ENCODE measurements at regions not wholly inside any gene's neighbourhood (a gene's known extent, or its start where the extent isn't known, plus 50 kb on each side); places are given as distances from the start of the nearest gene placed in this dataset.

DNA sequence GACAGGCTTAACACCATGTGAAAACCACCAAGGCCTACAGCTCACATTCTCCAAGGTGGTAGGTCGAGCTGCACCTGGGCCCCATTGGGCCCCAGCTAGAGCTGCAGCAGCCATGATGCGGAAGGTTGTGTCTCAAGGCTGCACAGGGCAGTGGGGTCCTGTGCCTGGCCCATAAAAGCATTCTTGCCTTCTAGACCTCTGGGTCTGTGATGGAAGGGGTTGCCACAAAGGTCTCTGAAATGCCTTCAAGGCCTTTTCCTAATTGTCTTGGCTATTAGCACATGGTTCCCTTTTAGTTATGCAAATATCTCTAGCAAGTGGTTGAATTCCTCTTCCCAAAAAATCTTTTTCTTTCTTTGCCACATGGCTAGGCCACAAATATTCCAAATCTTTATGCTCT, 52.5 kb upstream of the C11orf58 start:
- Histone ChIP-seq H3K27me3 (ENCODE audit: control insufficient read depth in 1 of 2, insufficient read depth in 2 of 2, low read length in 2 of 2) (no peaks in the 10 kb centered on the region), H3K4me3 (ENCODE audit: low read depth in 1 of 2, low read length in 2 of 2) (no peak overlapping the region), H3K4me1 (ENCODE audit: control insufficient read depth in 1 of 2, insufficient read depth in 2 of 2, low read length in 2 of 2) (no peaks in the 10 kb centered on the region), H3K9ac (ENCODE audit: low read depth in 1 of 2, low read length in 2 of 2) (no peak overlapping the region), H3K36me3 (ENCODE audit: control insufficient read depth in 1 of 2, insufficient read depth in 2 of 2, low read length in 2 of 2) (no peaks in the 10 kb centered on the region), H3K27ac (ENCODE audit: low read depth, low read length) (no peak overlapping the region), H3K9me3 (ENCODE audit: control insufficient read depth in 1 of 2, low read length in 2 of 2) (no peaks in the 10 kb centered on the region)

DNA sequence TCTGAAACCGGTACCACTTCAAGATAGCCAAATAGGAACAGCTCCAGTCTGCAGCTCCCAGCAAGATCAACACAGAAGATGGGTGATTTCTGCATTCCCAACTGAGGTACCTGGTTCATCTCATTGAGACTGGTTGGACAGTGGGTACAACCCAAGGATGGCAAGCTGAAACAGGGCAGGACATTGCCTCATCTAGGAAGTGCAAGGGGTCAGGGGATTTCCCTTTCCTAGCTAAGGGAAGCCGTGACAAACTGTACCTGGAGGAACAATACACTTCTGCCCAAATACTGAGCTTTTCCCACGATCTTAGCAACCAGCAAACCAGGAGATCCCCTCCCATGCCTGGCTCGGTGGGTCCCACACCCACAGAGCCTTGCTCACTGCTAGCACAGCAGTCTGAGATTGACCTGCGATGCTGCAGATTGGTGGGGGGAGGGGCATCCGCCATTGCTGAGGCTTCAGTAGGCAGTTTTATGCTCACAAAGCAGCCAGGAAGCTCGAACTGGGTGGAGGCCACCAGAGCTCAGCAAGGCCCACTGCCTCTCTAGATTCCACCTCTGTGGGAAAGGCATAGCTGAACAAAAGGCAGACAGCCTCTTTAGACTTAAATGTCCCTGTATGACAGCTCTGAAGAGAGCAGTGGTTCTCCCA, 59.9 kb upstream of the C11orf58 start:
- Histone ChIP-seq H3K36me3 (ENCODE audit: control insufficient read depth in 1 of 2, insufficient read depth in 2 of 2, low read length in 2 of 2) (no peaks in the 10 kb centered on the region), H3K27me3 (ENCODE audit: control insufficient read depth in 1 of 2, insufficient read depth in 2 of 2, low read length in 2 of 2) (no peaks in the 10 kb centered on the region), H3K4me3 (ENCODE audit: low read depth in 1 of 2, low read length in 2 of 2) (no peak overlapping the region), H3K27ac (ENCODE audit: low read depth, low read length) (no peak overlapping the region), H3K4me1 (ENCODE audit: control insufficient read depth in 1 of 2, insufficient read depth in 2 of 2, low read length in 2 of 2) (no peaks in the 10 kb centered on the region), H3K9me3 (ENCODE audit: control insufficient read depth in 1 of 2, low read length in 2 of 2) (peaks cover 0 to 3% of the 10 kb centered on the region in 2 donors), H3K9ac (ENCODE audit: low read depth in 1 of 2, low read length in 2 of 2) (no peak overlapping the region)

DNA sequence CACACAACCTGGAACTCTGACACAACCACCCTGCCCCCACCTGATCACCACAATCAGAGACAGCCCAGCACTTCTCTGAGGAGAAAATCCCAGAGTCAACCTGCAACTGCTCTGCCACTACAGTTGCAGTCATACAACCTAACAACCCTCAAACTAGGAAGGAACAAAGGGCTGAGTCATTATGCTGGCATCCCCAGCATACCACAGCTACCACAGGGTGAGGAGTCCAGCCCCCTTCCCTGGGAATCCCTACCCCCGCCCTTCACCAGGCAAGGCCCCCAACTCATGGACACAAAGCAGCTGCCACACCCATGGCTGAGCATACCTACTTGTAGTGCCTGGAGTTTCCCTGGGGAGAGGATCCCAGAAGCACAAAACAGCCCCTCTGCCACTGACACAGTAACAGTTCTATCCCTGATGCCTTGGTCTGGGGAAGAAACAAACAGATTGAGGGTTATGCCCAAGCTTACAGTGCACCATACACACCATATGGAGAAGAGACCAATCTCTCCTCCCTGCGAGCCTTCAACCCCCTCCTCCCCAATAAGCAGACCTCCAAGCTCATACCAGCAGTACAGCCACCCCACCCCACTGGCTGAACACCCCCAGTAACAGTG, 68.5 kb upstream of the C11orf58 start:
- Histone ChIP-seq H3K27ac (ENCODE audit: low read depth, low read length) (no peak overlapping the region), H3K9ac (ENCODE audit: low read depth in 1 of 2, low read length in 2 of 2) (no peak overlapping the region), H3K36me3 (ENCODE audit: control insufficient read depth in 1 of 2, insufficient read depth in 2 of 2, low read length in 2 of 2) (no peaks in the 10 kb centered on the region), H3K9me3 (ENCODE audit: control insufficient read depth in 1 of 2, low read length in 2 of 2) (no peaks in the 10 kb centered on the region), H3K4me3 (ENCODE audit: low read depth in 1 of 2, low read length in 2 of 2) (no peak overlapping the region), H3K27me3 (ENCODE audit: control insufficient read depth in 1 of 2, insufficient read depth in 2 of 2, low read length in 2 of 2) (no peaks in the 10 kb centered on the region), H3K4me1 (ENCODE audit: control insufficient read depth in 1 of 2, insufficient read depth in 2 of 2, low read length in 2 of 2) (no peaks in the 10 kb centered on the region)

DNA sequence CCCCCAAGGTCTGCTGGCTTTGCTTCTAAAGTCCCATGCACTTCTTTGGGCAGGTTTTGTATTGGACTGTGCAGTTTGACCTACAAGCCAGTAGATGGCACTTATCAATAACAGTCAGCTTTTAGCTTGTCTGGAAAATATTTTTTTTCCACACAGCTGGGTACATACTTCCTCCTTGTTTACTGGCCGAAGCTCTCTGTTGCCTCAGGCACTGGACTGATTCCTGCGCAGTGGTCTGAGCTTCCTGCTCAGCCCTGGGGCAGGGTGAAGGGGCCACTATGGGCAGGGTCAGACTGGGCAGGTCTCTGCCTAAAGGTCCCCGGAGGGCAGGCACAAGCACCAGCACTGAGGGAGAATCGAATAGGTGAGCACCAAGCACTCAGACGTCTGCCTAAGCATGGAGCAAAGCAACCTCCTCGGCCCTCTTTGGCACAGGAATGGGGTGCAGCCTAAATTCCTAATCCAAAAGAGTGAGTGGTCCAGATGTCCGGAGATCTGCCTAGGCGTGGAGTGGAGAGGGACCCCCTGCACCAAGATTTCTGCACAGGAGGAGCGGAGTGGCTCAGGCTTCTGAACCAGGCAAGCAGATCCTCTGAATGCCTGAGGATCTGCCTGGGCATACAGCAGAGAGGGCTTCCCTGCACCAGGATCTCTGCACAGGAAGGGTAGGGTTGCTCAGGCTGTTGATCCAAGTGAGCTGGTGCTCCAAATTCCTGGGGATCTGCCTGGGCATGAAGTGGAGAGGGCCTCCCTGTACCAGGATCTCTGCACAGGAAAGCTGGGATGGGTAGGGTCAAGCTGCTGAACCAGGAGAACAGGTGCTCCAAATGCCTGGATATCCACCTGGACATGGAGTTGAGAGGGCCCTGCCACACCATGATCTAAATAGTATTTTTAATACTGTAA, 105.9 kb upstream of the C11orf58 start:
- no peak overlapping the region for H3K9ac ChIP-seq (ENCODE audit: low read depth in 1 of 2, low read length in 2 of 2)
- H3K27ac ChIP-seq (ENCODE audit: low read depth, low read length) = no peak overlapping the region
- no peaks in the 10 kb centered on the region for H3K27me3 ChIP-seq (ENCODE audit: control insufficient read depth in 1 of 2, insufficient read depth in 2 of 2, low read length in 2 of 2)
- peaks cover 3 to 4% of the 10 kb centered on the region in 2 donors for H3K9me3 ChIP-seq (ENCODE audit: control insufficient read depth in 1 of 2, low read length in 2 of 2)
- no peaks in the 10 kb centered on the region for H3K36me3 ChIP-seq (ENCODE audit: control insufficient read depth in 1 of 2, insufficient read depth in 2 of 2, low read length in 2 of 2)
- no peak overlapping the region for H3K4me3 ChIP-seq (ENCODE audit: low read depth in 1 of 2, low read length in 2 of 2)
- no peaks in the 10 kb centered on the region for H3K4me1 ChIP-seq (ENCODE audit: control insufficient read depth in 1 of 2, insufficient read depth in 2 of 2, low read length in 2 of 2)

DNA sequence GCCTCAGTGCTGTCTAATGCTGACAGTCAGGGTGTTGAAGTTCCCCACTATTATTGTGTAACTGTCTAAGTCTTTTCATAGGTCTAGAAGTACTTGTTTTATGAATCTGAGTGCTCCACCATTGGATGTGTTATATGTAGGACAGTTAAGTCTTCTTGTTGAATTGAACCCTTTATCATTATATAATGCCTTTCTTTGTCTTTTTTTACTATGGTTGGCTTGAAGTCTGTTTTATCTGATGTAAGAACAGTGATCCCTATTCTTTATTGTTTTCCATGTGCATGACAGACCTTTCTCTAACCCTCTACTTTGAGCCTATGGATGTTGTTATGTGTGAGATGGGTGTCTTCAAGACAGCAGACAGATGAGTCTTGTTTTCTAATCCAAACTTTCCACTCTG, 107.8 kb upstream of the C11orf58 start:
- no peak overlapping the region for H3K27ac ChIP-seq (ENCODE audit: low read depth, low read length)
- no peaks in the 10 kb centered on the region for H3K4me1 ChIP-seq (ENCODE audit: control insufficient read depth in 1 of 2, insufficient read depth in 2 of 2, low read length in 2 of 2)
- no peaks in the 10 kb centered on the region for H3K36me3 ChIP-seq (ENCODE audit: control insufficient read depth in 1 of 2, insufficient read depth in 2 of 2, low read length in 2 of 2)
- no peak overlapping the region for H3K9ac ChIP-seq (ENCODE audit: low read depth in 1 of 2, low read length in 2 of 2)
- H3K4me3 ChIP-seq (ENCODE audit: low read depth in 1 of 2, low read length in 2 of 2) = no peak overlapping the region
- H3K9me3 ChIP-seq (ENCODE audit: control insufficient read depth in 1 of 2, low read length in 2 of 2) = peaks cover 0 to 3% of the 10 kb centered on the region in 2 donors
- H3K27me3 ChIP-seq (ENCODE audit: control insufficient read depth in 1 of 2, insufficient read depth in 2 of 2, low read length in 2 of 2) = no peaks in the 10 kb centered on the region

DNA sequence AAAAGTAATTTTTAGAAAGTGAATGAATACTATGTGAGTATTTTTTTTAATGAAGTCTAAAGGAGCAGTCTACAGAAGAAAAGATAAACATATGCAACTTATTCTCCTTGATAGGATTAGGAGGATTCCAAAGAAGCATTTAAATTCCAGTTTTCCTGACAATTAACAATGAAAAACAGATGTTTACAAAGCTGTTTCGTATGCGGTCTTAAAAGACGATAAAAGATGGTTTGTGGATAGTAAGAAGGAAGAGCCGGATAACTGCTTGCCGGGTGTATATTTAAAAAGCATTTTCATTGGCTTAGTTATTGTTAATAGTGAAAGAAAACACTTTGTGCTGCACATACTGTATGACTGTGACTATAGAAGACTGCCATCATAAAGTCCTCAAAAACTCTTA, 120.0 kb upstream of the C11orf58 start:
- no peaks in the 10 kb centered on the region for H3K9me3 ChIP-seq (ENCODE audit: control insufficient read depth in 1 of 2, low read length in 2 of 2)
- H3K9ac ChIP-seq (ENCODE audit: low read depth in 1 of 2, low read length in 2 of 2) = no peak overlapping the region
- H3K36me3 ChIP-seq (ENCODE audit: control insufficient read depth in 1 of 2, insufficient read depth in 2 of 2, low read length in 2 of 2) = no peaks in the 10 kb centered on the region
- H3K4me1 ChIP-seq (ENCODE audit: control insufficient read depth in 1 of 2, insufficient read depth in 2 of 2, low read length in 2 of 2) = peaks cover 0 to 8% of the 10 kb centered on the region in 2 donors
- peaks cover 12 to 16% of the 10 kb centered on the region in 2 donors for H3K27me3 ChIP-seq (ENCODE audit: control insufficient read depth in 1 of 2, insufficient read depth in 2 of 2, low read length in 2 of 2)
- no peak overlapping the region for H3K4me3 ChIP-seq (ENCODE audit: low read depth in 1 of 2, low read length in 2 of 2)
- no peak overlapping the region for H3K27ac ChIP-seq (ENCODE audit: low read depth, low read length)

DNA sequence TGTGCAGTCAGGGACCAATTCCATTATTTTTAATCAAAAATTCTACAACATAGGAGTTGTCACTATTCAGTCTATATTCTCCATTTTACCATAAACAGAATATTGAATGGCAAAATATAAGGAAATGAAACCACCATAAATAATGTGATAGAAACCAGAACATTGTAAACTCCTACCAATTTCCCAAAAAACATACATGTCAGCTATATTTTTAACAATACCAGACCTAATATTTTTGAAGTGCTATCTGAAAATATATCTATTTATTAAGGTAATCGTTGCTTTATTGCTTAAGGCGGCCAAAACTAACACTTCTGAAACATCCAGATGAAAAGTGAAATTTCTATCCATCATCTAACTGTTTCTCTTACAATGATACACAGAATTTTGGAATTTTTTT, 123.0 kb upstream of the C11orf58 start:
- Histone ChIP-seq H3K27ac (ENCODE audit: low read depth, low read length) (no peak overlapping the region), H3K36me3 (ENCODE audit: control insufficient read depth in 1 of 2, insufficient read depth in 2 of 2, low read length in 2 of 2) (no peaks in the 10 kb centered on the region), H3K4me1 (ENCODE audit: control insufficient read depth in 1 of 2, insufficient read depth in 2 of 2, low read length in 2 of 2) (peaks cover 24 to 28% of the 10 kb centered on the region in 2 donors), H3K4me3 (ENCODE audit: low read depth in 1 of 2, low read length in 2 of 2) (no peak overlapping the region), H3K9ac (ENCODE audit: low read depth in 1 of 2, low read length in 2 of 2) (no peak overlapping the region), H3K27me3 (ENCODE audit: control insufficient read depth in 1 of 2, insufficient read depth in 2 of 2, low read length in 2 of 2) (peaks cover 41 to 42% of the 10 kb centered on the region in 2 donors), H3K9me3 (ENCODE audit: control insufficient read depth in 1 of 2, low read length in 2 of 2) (no peaks in the 10 kb centered on the region)

DNA sequence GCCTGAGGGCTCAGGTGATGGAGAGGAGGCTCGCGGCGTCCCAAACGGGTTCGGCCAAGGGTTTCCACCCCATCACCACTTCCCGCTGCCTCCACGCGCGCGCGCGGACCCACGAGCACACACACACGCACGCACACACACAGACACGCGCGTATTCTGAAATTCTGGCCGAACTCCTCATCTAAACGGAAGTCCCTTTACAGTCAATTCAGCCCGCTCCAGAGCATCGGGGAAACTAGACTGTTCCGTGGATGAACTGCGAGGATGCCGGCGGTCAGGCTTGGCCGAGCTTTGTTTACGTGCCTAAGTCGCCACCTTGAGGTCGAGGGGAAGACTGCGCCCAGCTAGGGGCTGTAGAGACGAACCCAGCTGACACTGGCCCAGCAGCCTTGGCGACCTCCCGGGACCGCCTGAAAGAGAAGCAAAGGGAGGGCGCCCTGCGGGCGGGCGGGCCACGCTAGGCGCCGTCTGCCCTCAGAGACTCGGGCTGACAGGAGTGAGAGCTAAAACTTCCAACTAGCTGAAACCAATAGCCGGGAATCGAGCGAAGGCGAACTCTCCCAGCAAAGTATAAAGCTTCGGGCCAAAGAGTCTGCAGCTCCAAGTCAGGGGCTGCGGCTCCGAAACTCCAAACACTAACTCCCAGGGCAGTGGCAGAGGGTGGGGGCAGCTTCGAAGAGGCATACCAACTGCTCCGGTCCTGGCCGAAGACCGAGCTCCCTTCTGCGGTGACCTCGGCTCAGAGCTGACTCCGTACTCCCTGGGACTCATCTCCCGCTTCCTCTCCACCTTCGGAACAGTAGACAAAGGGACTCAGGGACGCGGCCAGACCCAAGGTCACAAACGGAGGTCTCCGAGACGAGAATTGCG, 124.7 kb upstream of the C11orf58 start:
- H3K9ac ChIP-seq (ENCODE audit: low read depth in 1 of 2, low read length in 2 of 2) = peak overlapping the region; percentile 29 to 60
- peaks cover 24 to 28% of the 10 kb centered on the region in 2 donors for H3K4me1 ChIP-seq (ENCODE audit: control insufficient read depth in 1 of 2, insufficient read depth in 2 of 2, low read length in 2 of 2)
- peak overlapping the region; percentile 66 to 67 for H3K4me3 ChIP-seq (ENCODE audit: low read depth in 1 of 2, low read length in 2 of 2)
- H3K36me3 ChIP-seq (ENCODE audit: control insufficient read depth in 1 of 2, insufficient read depth in 2 of 2, low read length in 2 of 2) = no peaks in the 10 kb centered on the region
- no peak overlapping the region for H3K27ac ChIP-seq (ENCODE audit: low read depth, low read length)
- H3K27me3 ChIP-seq (ENCODE audit: control insufficient read depth in 1 of 2, insufficient read depth in 2 of 2, low read length in 2 of 2) = peaks cover 53 to 57% of the 10 kb centered on the region in 2 donors
- H3K9me3 ChIP-seq (ENCODE audit: control insufficient read depth in 1 of 2, low read length in 2 of 2) = no peaks in the 10 kb centered on the region

DNA sequence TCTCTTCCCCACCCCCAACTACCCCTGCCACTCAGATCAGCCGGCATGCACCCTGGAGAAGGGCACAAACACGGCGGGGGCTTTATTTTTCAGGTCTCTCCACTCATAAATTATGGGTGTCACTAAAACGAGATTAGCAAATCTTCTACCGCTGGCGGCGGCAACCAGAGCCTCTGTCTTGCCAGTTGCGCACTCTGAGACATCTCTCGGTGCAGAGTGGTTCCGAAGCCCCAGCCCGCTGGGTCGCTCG, 125.3 kb upstream of the C11orf58 start:
- no peaks in the 10 kb centered on the region for H3K36me3 ChIP-seq (ENCODE audit: control insufficient read depth in 1 of 2, insufficient read depth in 2 of 2, low read length in 2 of 2)
- H3K4me3 ChIP-seq (ENCODE audit: low read depth in 1 of 2, low read length in 2 of 2) = peak overlapping the region; percentile 66 to 67
- no peak overlapping the region for H3K27ac ChIP-seq (ENCODE audit: low read depth, low read length)
- H3K27me3 ChIP-seq (ENCODE audit: control insufficient read depth in 1 of 2, insufficient read depth in 2 of 2, low read length in 2 of 2) = peaks cover 58 to 62% of the 10 kb centered on the region in 2 donors
- no peaks in the 10 kb centered on the region for H3K9me3 ChIP-seq (ENCODE audit: control insufficient read depth in 1 of 2, low read length in 2 of 2)
- peak overlapping the region in 1 of 2 donors; percentile 27 for H3K9ac ChIP-seq (ENCODE audit: low read depth in 1 of 2, low read length in 2 of 2)
- peaks cover 24 to 28% of the 10 kb centered on the region in 2 donors for H3K4me1 ChIP-seq (ENCODE audit: control insufficient read depth in 1 of 2, insufficient read depth in 2 of 2, low read length in 2 of 2)

All from duodenal mucosa (tissue), 2 donors.